ENCODE measurements at regions not wholly inside any gene's neighbourhood (a gene's known extent, or its start where the extent isn't known, plus 50 kb on each side); places are given as distances from the start of the nearest gene placed in this dataset.

DNA sequence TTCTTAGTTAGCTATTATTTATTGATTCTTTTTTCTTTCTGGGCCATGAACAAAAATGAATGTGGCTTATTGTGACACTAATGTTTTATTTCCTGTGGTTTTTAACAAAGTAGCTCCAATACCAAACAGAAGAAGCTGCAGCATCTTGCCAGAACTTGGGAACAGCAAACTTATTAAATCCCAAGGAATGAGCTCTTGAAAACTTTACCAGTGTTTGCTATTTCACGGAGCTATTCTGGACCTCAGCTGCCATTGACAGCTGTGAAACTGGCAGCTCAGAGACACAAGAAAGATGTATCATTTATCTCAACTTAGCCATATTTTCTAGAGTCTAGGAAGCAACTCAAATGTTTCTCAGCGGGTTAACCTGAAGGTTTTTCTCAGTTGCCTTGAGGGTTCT, 91.0 kb upstream of the NEUROD1 start:
- no peaks in the 10 kb centered on the region for H3K36me3 ChIP-seq (replicated peaks in 1 of 2; ENCODE audit: control insufficient read depth in 1 of 2, insufficient read depth in 2 of 2, low read length in 1 of 2)
- H3K9ac ChIP-seq = no peak overlapping the region
- no peak for TF ChIP-seq CHD2 (IDR thresholded peaks at IDR 0.05; ENCODE audit: low read length, partially characterized antibody)
- TF ChIP-seq NFIC (IDR thresholded peaks at IDR 0.05; ENCODE audit: borderline replicate concordance) = no peak
- TF ChIP-seq, protein P1, sequence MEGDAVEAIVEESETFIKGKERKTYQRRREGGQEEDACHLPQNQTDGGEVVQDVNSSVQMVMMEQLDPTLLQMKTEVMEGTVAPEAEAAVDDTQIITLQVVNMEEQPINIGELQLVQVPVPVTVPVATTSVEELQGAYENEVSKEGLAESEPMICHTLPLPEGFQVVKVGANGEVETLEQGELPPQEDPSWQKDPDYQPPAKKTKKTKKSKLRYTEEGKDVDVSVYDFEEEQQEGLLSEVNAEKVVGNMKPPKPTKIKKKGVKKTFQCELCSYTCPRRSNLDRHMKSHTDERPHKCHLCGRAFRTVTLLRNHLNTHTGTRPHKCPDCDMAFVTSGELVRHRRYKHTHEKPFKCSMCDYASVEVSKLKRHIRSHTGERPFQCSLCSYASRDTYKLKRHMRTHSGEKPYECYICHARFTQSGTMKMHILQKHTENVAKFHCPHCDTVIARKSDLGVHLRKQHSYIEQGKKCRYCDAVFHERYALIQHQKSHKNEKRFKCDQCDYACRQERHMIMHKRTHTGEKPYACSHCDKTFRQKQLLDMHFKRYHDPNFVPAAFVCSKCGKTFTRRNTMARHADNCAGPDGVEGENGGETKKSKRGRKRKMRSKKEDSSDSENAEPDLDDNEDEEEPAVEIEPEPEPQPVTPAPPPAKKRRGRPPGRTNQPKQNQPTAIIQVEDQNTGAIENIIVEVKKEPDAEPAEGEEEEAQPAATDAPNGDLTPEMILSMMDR (IDR thresholded peaks at IDR 0.05) = no peak
- TF ChIP-seq EP300 (IDR thresholded peaks at IDR 0.05; ENCODE audit: borderline replicate concordance in 1 of 2, low read depth in 1 of 2, low read length in 1 of 2) = no peak
- no peak for TF ChIP-seq RFX5 (IDR thresholded peaks at IDR 0.05; ENCODE audit: low read length)
- TF ChIP-seq, protein P2, sequence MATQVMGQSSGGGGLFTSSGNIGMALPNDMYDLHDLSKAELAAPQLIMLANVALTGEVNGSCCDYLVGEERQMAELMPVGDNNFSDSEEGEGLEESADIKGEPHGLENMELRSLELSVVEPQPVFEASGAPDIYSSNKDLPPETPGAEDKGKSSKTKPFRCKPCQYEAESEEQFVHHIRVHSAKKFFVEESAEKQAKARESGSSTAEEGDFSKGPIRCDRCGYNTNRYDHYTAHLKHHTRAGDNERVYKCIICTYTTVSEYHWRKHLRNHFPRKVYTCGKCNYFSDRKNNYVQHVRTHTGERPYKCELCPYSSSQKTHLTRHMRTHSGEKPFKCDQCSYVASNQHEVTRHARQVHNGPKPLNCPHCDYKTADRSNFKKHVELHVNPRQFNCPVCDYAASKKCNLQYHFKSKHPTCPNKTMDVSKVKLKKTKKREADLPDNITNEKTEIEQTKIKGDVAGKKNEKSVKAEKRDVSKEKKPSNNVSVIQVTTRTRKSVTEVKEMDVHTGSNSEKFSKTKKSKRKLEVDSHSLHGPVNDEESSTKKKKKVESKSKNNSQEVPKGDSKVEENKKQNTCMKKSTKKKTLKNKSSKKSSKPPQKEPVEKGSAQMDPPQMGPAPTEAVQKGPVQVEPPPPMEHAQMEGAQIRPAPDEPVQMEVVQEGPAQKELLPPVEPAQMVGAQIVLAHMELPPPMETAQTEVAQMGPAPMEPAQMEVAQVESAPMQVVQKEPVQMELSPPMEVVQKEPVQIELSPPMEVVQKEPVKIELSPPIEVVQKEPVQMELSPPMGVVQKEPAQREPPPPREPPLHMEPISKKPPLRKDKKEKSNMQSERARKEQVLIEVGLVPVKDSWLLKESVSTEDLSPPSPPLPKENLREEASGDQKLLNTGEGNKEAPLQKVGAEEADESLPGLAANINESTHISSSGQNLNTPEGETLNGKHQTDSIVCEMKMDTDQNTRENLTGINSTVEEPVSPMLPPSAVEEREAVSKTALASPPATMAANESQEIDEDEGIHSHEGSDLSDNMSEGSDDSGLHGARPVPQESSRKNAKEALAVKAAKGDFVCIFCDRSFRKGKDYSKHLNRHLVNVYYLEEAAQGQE (IDR thresholded peaks at IDR 0.05; ENCODE audit: low read depth, low read length) = no peak
- TF ChIP-seq TAF1 (IDR thresholded peaks at IDR 0.05; ENCODE audit: borderline replicate concordance, low read depth, low read length) = no peak
- TF ChIP-seq, protein P3, sequence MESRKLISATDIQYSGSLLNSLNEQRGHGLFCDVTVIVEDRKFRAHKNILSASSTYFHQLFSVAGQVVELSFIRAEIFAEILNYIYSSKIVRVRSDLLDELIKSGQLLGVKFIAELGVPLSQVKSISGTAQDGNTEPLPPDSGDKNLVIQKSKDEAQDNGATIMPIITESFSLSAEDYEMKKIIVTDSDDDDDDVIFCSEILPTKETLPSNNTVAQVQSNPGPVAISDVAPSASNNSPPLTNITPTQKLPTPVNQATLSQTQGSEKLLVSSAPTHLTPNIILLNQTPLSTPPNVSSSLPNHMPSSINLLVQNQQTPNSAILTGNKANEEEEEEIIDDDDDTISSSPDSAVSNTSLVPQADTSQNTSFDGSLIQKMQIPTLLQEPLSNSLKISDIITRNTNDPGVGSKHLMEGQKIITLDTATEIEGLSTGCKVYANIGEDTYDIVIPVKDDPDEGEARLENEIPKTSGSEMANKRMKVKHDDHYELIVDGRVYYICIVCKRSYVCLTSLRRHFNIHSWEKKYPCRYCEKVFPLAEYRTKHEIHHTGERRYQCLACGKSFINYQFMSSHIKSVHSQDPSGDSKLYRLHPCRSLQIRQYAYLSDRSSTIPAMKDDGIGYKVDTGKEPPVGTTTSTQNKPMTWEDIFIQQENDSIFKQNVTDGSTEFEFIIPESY (IDR thresholded peaks at IDR 0.05; ENCODE audit: borderline replicate concordance, low read depth) = no peak
- no peak for TF ChIP-seq FOXJ3 (CRISPR knock-in tag; IDR thresholded peaks at IDR 0.05)
- TF ChIP-seq, protein P4, sequence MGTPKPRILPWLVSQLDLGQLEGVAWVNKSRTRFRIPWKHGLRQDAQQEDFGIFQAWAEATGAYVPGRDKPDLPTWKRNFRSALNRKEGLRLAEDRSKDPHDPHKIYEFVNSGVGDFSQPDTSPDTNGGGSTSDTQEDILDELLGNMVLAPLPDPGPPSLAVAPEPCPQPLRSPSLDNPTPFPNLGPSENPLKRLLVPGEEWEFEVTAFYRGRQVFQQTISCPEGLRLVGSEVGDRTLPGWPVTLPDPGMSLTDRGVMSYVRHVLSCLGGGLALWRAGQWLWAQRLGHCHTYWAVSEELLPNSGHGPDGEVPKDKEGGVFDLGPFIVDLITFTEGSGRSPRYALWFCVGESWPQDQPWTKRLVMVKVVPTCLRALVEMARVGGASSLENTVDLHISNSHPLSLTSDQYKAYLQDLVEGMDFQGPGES (IDR thresholded peaks at IDR 0.05; ENCODE audit: low read depth, low read length) = no peak
- TF ChIP-seq SIN3A (IDR thresholded peaks at IDR 0.05; ENCODE audit: borderline replicate concordance, low read depth, low read length) = no peak
- TF ChIP-seq TCF12 (IDR thresholded peaks at IDR 0.05) = no peak
- no peak for TF ChIP-seq POLR2AphosphoS5 (IDR thresholded peaks at IDR 0.05; ENCODE audit: low read depth, low read length)
- TF ChIP-seq EZH2phosphoT487 (IDR thresholded peaks at IDR 0.05; ENCODE audit: borderline replicate concordance, low read depth) = no peak
- TF ChIP-seq FOSL2 (IDR thresholded peaks at IDR 0.05; ENCODE audit: borderline replicate concordance, low read depth) = no peak
- no peak for TF ChIP-seq MEF2A (IDR thresholded peaks at IDR 0.05; ENCODE audit: borderline replicate concordance, low read depth)
- no peak for TF ChIP-seq FOXM1 (IDR thresholded peaks at IDR 0.05; ENCODE audit: low read depth)
- TF ChIP-seq JUND (IDR thresholded peaks at IDR 0.05) = no peak
- H3K4me1 ChIP-seq (ENCODE audit: control insufficient read depth in 1 of 2, insufficient read depth in 2 of 2, low read depth in 1 of 2, low read length in 1 of 2) = no peaks in the 10 kb centered on the region; a peak in 1 of 4 replicates
- no peaks in the 10 kb centered on the region for H3F3A ChIP-seq (replicated peaks; ENCODE audit: insufficient read depth)
- no peaks in the 10 kb centered on the region for H3K27me3 ChIP-seq (ENCODE audit: insufficient read depth)
- H3K4me2 ChIP-seq = no peak overlapping the region
- H3K27ac ChIP-seq (ENCODE audit: low read depth in 2 of 2, low read length in 1 of 2) = no peak overlapping the region
- no peaks in the 10 kb centered on the region for H3K9me3 ChIP-seq
- H2AFZ ChIP-seq (ENCODE audit: low read depth) = no peak overlapping the region
- DNase-seq = no peak
- no peaks in the 10 kb centered on the region for H3K9me2 ChIP-seq
- CTCF ChIA-PET = interaction anchor here (1.1 to 1.3 kb wide), 2 partner anchors 132 to 133 kb away, joined by 3 read pairs; no protein-coding TSS in a partner anchor
- WGBS (ENCODE audit: low lambda C conversion rate) = 87% methylated on average over 2 of the region's 2 CpGs
- POLR2A ChIA-PET = no interaction called here
- H3K79me2 ChIP-seq (ENCODE audit: insufficient read depth) = no peaks in the 10 kb centered on the region
- H4K20me1 ChIP-seq (ENCODE audit: insufficient read depth) = no peaks in the 10 kb centered on the region
- H3K4me3 ChIP-seq (ENCODE audit: low read depth in 2 of 2, low read length in 1 of 2) = no peak overlapping the region

All from SK-N-SH (cell line).